Astrocyte (in vitro differentiated cells and primary cell): ENCODE measurements at regions not wholly inside any gene's neighbourhood (a gene's known extent, or its start where the extent isn't known, plus 50 kb on each side); places are given as distances from the start of the nearest gene placed in this dataset.

ENCODE experiments used
- DNase-seq: peaks from one replicate; pipeline ENCODE4 v3.0.0-alpha.2; 2010; ENCODE audit warnings: low read depth
- FAIRE-seq: peaks from 2 replicates; lab custom pipeline; 2011; peaks lifted over from hg19 to GRCh38; lab: Jason Lieb, UNC
- H2AFZ ChIP-seq: 2 replicates; pipeline ENCODE4 v1.6.0; 2012; ENCODE audit warnings: low read depth, low read length, inconsistent platforms
- H3K27ac ChIP-seq: 2 replicates; pipeline ENCODE4 v1.5.1; 2011; ENCODE audit warnings: low read depth, low read length, inconsistent platforms
- H3K27me3 ChIP-seq: 2 replicates; pipeline ENCODE4 v1.6.0; 2011; ENCODE audit warnings: low read length, inconsistent platforms; ENCODE audit not compliant: insufficient read depth
- H3K36me3 ChIP-seq: 2 replicates; pipeline ENCODE4 v1.5.1; 2011; ENCODE audit warnings: low read length, inconsistent platforms; ENCODE audit not compliant: insufficient read depth
- H3K4me1 ChIP-seq: 2 replicates; pipeline ENCODE4 v1.5.1; 2011; ENCODE audit warnings: low read length, inconsistent platforms; ENCODE audit not compliant: insufficient read depth
- H3K4me2 ChIP-seq: 2 replicates; pipeline ENCODE4 v1.6.0; 2012; ENCODE audit warnings: low read length, inconsistent platforms
- H3K4me3 ChIP-seq: 2 replicates; pipeline ENCODE4 v1.5.1; 2011; ENCODE audit warnings: low read depth, mild to moderate bottlenecking, low read length, inconsistent platforms; ENCODE audit not compliant: insufficient read depth
- H3K79me2 ChIP-seq: 2 replicates; pipeline ENCODE4 v1.6.0; 2012; ENCODE audit warnings: mild to moderate bottlenecking, low read length, inconsistent platforms; ENCODE audit not compliant: insufficient read depth
- H3K9ac ChIP-seq: 2 replicates; pipeline ENCODE4 v1.6.0; 2012; ENCODE audit warnings: mild to moderate bottlenecking, low read length, inconsistent platforms
- H3K9me3 ChIP-seq: 2 replicates; pipeline ENCODE4 v1.5.1; 2012; ENCODE audit warnings: low read depth, mild to moderate bottlenecking, low read length, inconsistent platforms; ENCODE audit not compliant: insufficient read depth
- H4K20me1 ChIP-seq: 2 replicates; pipeline ENCODE4 v1.6.0; 2012; ENCODE audit warnings: low read length, inconsistent platforms; ENCODE audit not compliant: insufficient read depth
- H3K27ac Mint-ChIP-seq: one replicate; pipeline ENCODE4 v1.8.0; 2021; ENCODE audit warnings: mild to moderate bottlenecking, mixed read lengths; ENCODE audit not compliant: unreplicated experiment
- H3K27me3 Mint-ChIP-seq: one replicate; pipeline ENCODE4 v1.8.0; 2021; ENCODE audit warnings: low read depth, mixed read lengths; ENCODE audit not compliant: unreplicated experiment
- H3K36me3 Mint-ChIP-seq: one replicate; pipeline ENCODE4 v1.8.0; 2021; ENCODE audit warnings: low read depth, mixed read lengths; ENCODE audit not compliant: unreplicated experiment
- H3K4me1 Mint-ChIP-seq: one replicate; pipeline ENCODE4 v1.8.0; 2021; ENCODE audit warnings: low read depth, mixed read lengths; ENCODE audit not compliant: unreplicated experiment
- H3K4me3 Mint-ChIP-seq: one replicate; pipeline ENCODE4 v1.8.0; 2021; ENCODE audit warnings: mild to moderate bottlenecking, moderate library complexity, mixed read lengths; ENCODE audit not compliant: unreplicated experiment
- H3K9me3 Mint-ChIP-seq: one replicate; pipeline ENCODE4 v1.8.0; 2021; ENCODE audit warnings: mild to moderate bottlenecking, mixed read lengths; ENCODE audit not compliant: unreplicated experiment
- CTCF ChIP-seq: IDR thresholded peaks from 2 replicates; pipeline ENCODE4 v1.5.1; 2011; ENCODE audit warnings: low read depth, mild to moderate bottlenecking, inconsistent platforms, low read length, moderate library complexity; ENCODE audit not compliant: insufficient read depth
- EZH2 ChIP-seq: IDR thresholded peaks from 2 replicates; pipeline ENCODE4 v1.6.1; 2012; ENCODE audit warnings: mild to moderate bottlenecking, low read length, inconsistent platforms; ENCODE audit not compliant: insufficient read depth

- no peaks in the 10 kb centered on the region for H4K20me1 ChIP-seq
- FAIRE-seq (no peak), DNase-seq (no peak)
- H2AFZ ChIP-seq = no peak overlapping the region
- peaks cover 5% of the 10 kb centered on the region for H3K4me1 ChIP-seq
- peaks cover 4% of the 10 kb centered on the region for H3K27me3 Mint-ChIP-seq
- no peak overlapping the region for H3K9ac ChIP-seq
- no peak overlapping the region for H3K4me3 Mint-ChIP-seq
- peaks cover 2% of the 10 kb centered on the region for H3K36me3 Mint-ChIP-seq
- peaks cover 12% of the 10 kb centered on the region for H3K9me3 Mint-ChIP-seq
- H3K27ac ChIP-seq = no peak overlapping the region
- H3K4me2 ChIP-seq = no peak overlapping the region
- H3K9me3 ChIP-seq = no peaks in the 10 kb centered on the region
- no peaks in the 10 kb centered on the region for H3K36me3 ChIP-seq
- TF ChIP-seq CTCF = no peak
- TF ChIP-seq EZH2 = no peak
- H3K27ac Mint-ChIP-seq = no peak overlapping the region
- H3K4me3 ChIP-seq = no peak overlapping the region
- peaks cover 1% of the 10 kb centered on the region for H3K4me1 Mint-ChIP-seq
- H3K79me2 ChIP-seq = no peaks in the 10 kb centered on the region
- peaks cover 11% of the 10 kb centered on the region for H3K27me3 ChIP-seq
Observed at GRCh38 chr10:113309791-113310190, 243.1 kb upstream of the HABP2 start.

GRCh38 chr10:113310347-113310746 lies 242.5 kb upstream of the HABP2 start:
- no peaks in the 10 kb centered on the region for H3K79me2 ChIP-seq
- no peak overlapping the region for H3K27ac ChIP-seq
- no peak overlapping the region for H3K9ac ChIP-seq
- TF ChIP-seq CTCF (no peak), EZH2 (no peak)
- no peaks in the 10 kb centered on the region for H3K9me3 ChIP-seq
- H3K4me3 Mint-ChIP-seq = no peak overlapping the region
- H3K27me3 Mint-ChIP-seq = peaks cover 4% of the 10 kb centered on the region
- H3K36me3 ChIP-seq = no peaks in the 10 kb centered on the region
- peaks cover 1% of the 10 kb centered on the region for H3K4me1 Mint-ChIP-seq
- peaks cover 2% of the 10 kb centered on the region for H3K36me3 Mint-ChIP-seq
- no peaks in the 10 kb centered on the region for H4K20me1 ChIP-seq
- no peak overlapping the region for H2AFZ ChIP-seq
- H3K4me2 ChIP-seq = no peak overlapping the region
- no peak for DNase-seq
- H3K27me3 ChIP-seq = peaks cover 11% of the 10 kb centered on the region
- no peak overlapping the region for H3K4me3 ChIP-seq
- FAIRE-seq = no peak
- no peak overlapping the region for H3K27ac Mint-ChIP-seq
- peaks cover 5% of the 10 kb centered on the region for H3K4me1 ChIP-seq
- peaks cover 12% of the 10 kb centered on the region for H3K9me3 Mint-ChIP-seq

GRCh38 chr10:113313048-113313602 lies 239.7 kb upstream of the HABP2 start:
- H3K4me1 Mint-ChIP-seq = no peaks in the 10 kb centered on the region
- TF ChIP-seq EZH2 (no peak), CTCF (no peak)
- no peaks in the 10 kb centered on the region for H3K36me3 Mint-ChIP-seq
- H3K9me3 Mint-ChIP-seq = peaks cover 12% of the 10 kb centered on the region
- no peak overlapping the region for H3K4me3 Mint-ChIP-seq
- H3K79me2 ChIP-seq = no peaks in the 10 kb centered on the region
- H4K20me1 ChIP-seq = no peaks in the 10 kb centered on the region
- no peak overlapping the region for H3K27ac Mint-ChIP-seq
- no peaks in the 10 kb centered on the region for H3K36me3 ChIP-seq
- DNase-seq (no peak), FAIRE-seq (no peak)
- no peak overlapping the region for H3K27ac ChIP-seq
- H3K4me2 ChIP-seq = no peak overlapping the region
- H3K4me3 ChIP-seq = no peak overlapping the region
- H2AFZ ChIP-seq = no peak overlapping the region
- H3K9me3 ChIP-seq = no peaks in the 10 kb centered on the region
- H3K9ac ChIP-seq = no peak overlapping the region
- peaks cover 18% of the 10 kb centered on the region for H3K27me3 ChIP-seq
- no peaks in the 10 kb centered on the region for H3K4me1 ChIP-seq
- H3K27me3 Mint-ChIP-seq = peaks cover 7% of the 10 kb centered on the region
